SK-N-SH (cell line): ENCODE measurements at regions not wholly inside any gene's neighbourhood (a gene's known extent, or its start where the extent isn't known, plus 50 kb on each side); places are given as distances from the start of the nearest gene placed in this dataset.

Experiments used
- CTCF ChIA-PET: fragments of 300-600, 350-600 bp; formaldehyde crosslinking; extraction: SDS; loops from one replicate; lab custom pipeline; 2021; lab: Yijun Ruan, JAX
- POLR2A ChIA-PET: fragments of 350-600 bp; sonication (Branson Sonifier 250); formaldehyde crosslinking; extraction: SDS; loops from one replicate; lab custom pipeline; 2020; ENCODE audit warnings: antibody characterized with exemption, inconsistent platforms; lab: Yijun Ruan, JAX
- DNase-seq: peaks from one replicate; pipeline ENCODE4 v3.0.0; 2012
- H2AFZ ChIP-seq: fragments of 200-600 bp; sonication (generic); 2 replicates; pipeline ENCODE4 v1.8.1; 2016; ENCODE audit warnings: antibody characterized with exemption, mild to moderate bottlenecking, low read depth
- H3F3A ChIP-seq: fragments of 200-600 bp; sonication (generic); replicated peaks from 2 replicates; pipeline ENCODE3; 2016; ENCODE audit warnings: antibody characterized with exemption, mild to moderate bottlenecking; ENCODE audit not compliant: insufficient read depth
- H3K27ac ChIP-seq, 2 experiments: fragments of 200-500 bp in 1 of 2; fragments of 200-600 bp in 1 of 2; sonication (Bioruptor generic) in 1 of 2; sonication (generic), shearing (Covaris generic) in 1 of 2; 2 replicates each; pipeline versions ENCODE4 v1.5.1 to v1.6.1; 2014 to 2016; ENCODE audit warnings: low read depth in 2 of 2, inconsistent platforms in 1 of 2, low read length in 1 of 2, mild to moderate bottlenecking in 1 of 2, mixed read lengths in 1 of 2
- H3K27me3 ChIP-seq: fragments of 200-600 bp; sonication (generic), shearing (Covaris generic); 2 replicates; pipeline ENCODE4 v1.6.1; 2016; ENCODE audit warnings: mixed run types; ENCODE audit not compliant: insufficient read depth
- H3K36me3 ChIP-seq, 2 experiments: fragments of 200-500 bp in 1 of 2; fragments of 200-600 bp in 1 of 2; sonication (Bioruptor generic) in 1 of 2; sonication (generic) in 1 of 2; replicated peaks in 1 of 2; 2 replicates each; pipeline versions ENCODE3 to v1.5.1; 2014 to 2016; ENCODE audit warnings: low read length in 1 of 2, mild to moderate bottlenecking in 1 of 2; ENCODE audit not compliant: insufficient read depth in 2 of 2, control insufficient read depth in 1 of 2
- H3K4me1 ChIP-seq, 2 experiments: fragments of 200-500 bp in 1 of 2; fragments of 200-600 bp in 1 of 2; sonication (Bioruptor generic) in 1 of 2; sonication (generic), shearing (Covaris generic) in 1 of 2; 2 replicates each; pipeline versions ENCODE4 v1.5.1 to v1.6.1; 2014 to 2016; ENCODE audit warnings: low read depth in 1 of 2, low read length in 1 of 2, mixed run types in 1 of 2; ENCODE audit not compliant: insufficient read depth in 2 of 2, control insufficient read depth in 1 of 2
- H3K4me2 ChIP-seq: fragments of 200-600 bp; sonication (generic), shearing (Covaris generic); 2 replicates; pipeline ENCODE4 v1.6.1; 2017; ENCODE audit warnings: mixed run types
- H3K4me3 ChIP-seq, 2 experiments: fragments of 200-500 bp in 1 of 2; fragments of 200-600 bp in 1 of 2; sonication (Bioruptor generic) in 1 of 2; sonication (generic), shearing (Covaris generic) in 1 of 2; 2 replicates each; pipeline versions ENCODE4 v1.5.1 to v1.8.1; 2014 to 2016; ENCODE audit warnings: low read depth in 2 of 2, inconsistent platforms in 1 of 2, low read length in 1 of 2, mild to moderate bottlenecking in 1 of 2, mixed read lengths in 1 of 2, moderate library complexity in 1 of 2
- H3K79me2 ChIP-seq: fragments of 200-600 bp; sonication (generic); 2 replicates; pipeline ENCODE4 v1.8.1; 2017; ENCODE audit warnings: mild to moderate bottlenecking; ENCODE audit not compliant: insufficient read depth
- H3K9ac ChIP-seq: fragments of 200-600 bp; sonication (generic); 2 replicates; pipeline ENCODE4 v1.6.1; 2017; ENCODE audit warnings: mixed run types
- H3K9me2 ChIP-seq: fragments of 200-600 bp; sonication (generic); 2 replicates; pipeline ENCODE4 v1.6.1; 2017; ENCODE audit warnings: mixed run types
- H3K9me3 ChIP-seq: fragments of 200-600 bp; sonication (generic); 2 replicates; pipeline ENCODE4 v1.6.1; 2017; ENCODE audit warnings: mixed run types, mild to moderate bottlenecking, moderate library complexity
- H4K20me1 ChIP-seq: fragments of 200-600 bp; sonication (generic); 2 replicates; pipeline ENCODE4 v1.6.1; 2017; ENCODE audit warnings: mild to moderate bottlenecking, mixed run types; ENCODE audit not compliant: insufficient read depth
- FOXJ3 ChIP-seq: sonication (generic); formaldehyde crosslinking; IDR thresholded peaks from 2 replicates; pipeline ENCODE4 v1.5.1; 2020; ENCODE audit warnings: mild to moderate bottlenecking, missing genetic modification reagents
- FOXM1 ChIP-seq: IDR thresholded peaks from 2 replicates; pipeline ENCODE4 v1.4.0; 2012; ENCODE audit warnings: low read depth, mild to moderate bottlenecking
- GABPA ChIP-seq: IDR thresholded peaks from 2 replicates; pipeline ENCODE4 v1.4.0; 2012; ENCODE audit warnings: low read depth, mild to moderate bottlenecking
- IRF3 ChIP-seq: fragments of 150-350 bp; IDR thresholded peaks from 2 replicates; pipeline ENCODE4 v1.6.1; 2016; ENCODE audit warnings: mild to moderate bottlenecking, low read depth, low read length
- MEF2A ChIP-seq: IDR thresholded peaks from 2 replicates; pipeline ENCODE4 v1.4.0; 2012; ENCODE audit warnings: low read depth, borderline replicate concordance
- MXI1 ChIP-seq: IDR thresholded peaks from 2 replicates; pipeline ENCODE4 v1.6.1; 2012; ENCODE audit warnings: mild to moderate bottlenecking, low read depth, low read length, improper control_type of control experiment
- PBX3 ChIP-seq: IDR thresholded peaks from 2 replicates; pipeline ENCODE4; 2012
- REST ChIP-seq: IDR thresholded peaks from 2 replicates; pipeline ENCODE4 v1.6.1; 2012; ENCODE audit warnings: mild to moderate bottlenecking, low read depth, low read length, moderate library complexity
- RFX5 ChIP-seq: IDR thresholded peaks from 2 replicates; pipeline ENCODE4 v1.6.1; 2012; ENCODE audit warnings: mild to moderate bottlenecking, improper control_type of control experiment, low read length
- SMC3 ChIP-seq: IDR thresholded peaks from 2 replicates; pipeline ENCODE4 v1.6.1; 2012; ENCODE audit warnings: low read depth, low read length, improper control_type of control experiment
- TAF1 ChIP-seq: IDR thresholded peaks from 2 replicates; pipeline ENCODE4 v1.6.1; 2012; ENCODE audit warnings: low read depth, mild to moderate bottlenecking, low read length, moderate library complexity, borderline replicate concordance
- TCF12 ChIP-seq: IDR thresholded peaks from 2 replicates; pipeline ENCODE4 v1.4.0; 2012
- USF2 ChIP-seq: fragments of 150-350 bp; IDR thresholded peaks from 2 replicates; pipeline ENCODE4 v1.6.1; 2017; ENCODE audit warnings: antibody characterized with exemption, low read length, low read depth, borderline replicate concordance
- WGBS: methylation state at CpG from one replicate; pipeline ENCODE4 v1.1.6; 2017; ENCODE audit warnings: low lambda C conversion rate; 5-methylcytosine and 5-hydroxymethylcytosine counted together

GRCh38 chr6:86273936-86274335 lies 631.2 kb upstream of the SYNCRIP start (continued):
- no peak for TF ChIP-seq REST
- no peak for TF ChIP-seq SMC3
- no peak for TF ChIP-seq TAF1
- no peak for TF ChIP-seq USF2
- no peak for TF ChIP-seq PBX3
- no peak for TF ChIP-seq MEF2A
- TF ChIP-seq FOXM1 = no peak
- TF ChIP-seq IRF3 = no peak
- TF ChIP-seq GABPA = no peak

- Histone ChIP-seq H3K36me3 (no peaks in the 10 kb centered on the region), H3K9me3 (no peaks in the 10 kb centered on the region), H3K9ac (no peak overlapping the region), H3K79me2 (no peaks in the 10 kb centered on the region), H3K4me3 (no peak overlapping the region), H3K27ac (no peak overlapping the region), H4K20me1 (no peaks in the 10 kb centered on the region), H3K27me3 (no peaks in the 10 kb centered on the region), H2AFZ (no peak overlapping the region)
- no peak for DNase-seq
- 23% methylated on average over 4 of the region's 4 CpGs for WGBS
- TF ChIP-seq RFX5 (no peak), TCF12 (no peak), MXI1 (no peak), MEF2A (no peak), FOXJ3 (CRISPR knock-in tag) (no peak)
- TF ChIP-seq, all 33 proteins: peak for 0
- H3K4me2 ChIP-seq = no peak overlapping the region
- H3K9me2 ChIP-seq = no peaks in the 10 kb centered on the region
- no peaks in the 10 kb centered on the region for H3F3A ChIP-seq
- no peaks in the 10 kb centered on the region; a peak in 1 of 4 replicates for H3K4me1 ChIP-seq
- CTCF ChIA-PET = interaction anchor here (1.0 kb wide), 1 partner anchor 40 kb away, joined by 3 read pairs; no protein-coding TSS in a partner anchor
- POLR2A ChIA-PET = no interaction called here
These were observed 614.0 kb upstream of the SYNCRIP start for GRCh38 chr6:86256615-86257187.
